Neural progenitor cell (in vitro differentiated cells): ENCODE measurements at regions not wholly inside any gene's neighbourhood (a gene's known extent, or its start where the extent isn't known, plus 50 kb on each side); places are given as distances from the start of the nearest gene placed in this dataset.

Experiments
- CTCF ChIP-seq: fragments of 200-600 bp; sonication (generic); IDR thresholded peaks from 2 replicates; pipeline ENCODE4 v1.5.1; 2017; ENCODE audit warnings: antibody characterized with exemption, mild to moderate bottlenecking
- EZH2 ChIP-seq: fragments of 200-600 bp; sonication (generic); IDR thresholded peaks from 2 replicates; pipeline ENCODE4 v1.6.1; 2017; ENCODE audit warnings: antibody characterized with exemption, mild to moderate bottlenecking, moderate library complexity
- EZH2phosphoT487 ChIP-seq: fragments of 200-600 bp; sonication (generic); IDR thresholded peaks from 2 replicates; pipeline ENCODE4 v1.6.1; 2017; ENCODE audit warnings: antibody characterized with exemption

- TF ChIP-seq EZH2 (no peak), CTCF (no peak), EZH2phosphoT487 (no peak)
Observed at GRCh38 chr18:73597832-73598615, 549.6 kb downstream of the FBXO15 start.
